ENCODE measurements at regions not wholly inside any gene's neighbourhood (a gene's known extent, or its start where the extent isn't known, plus 50 kb on each side); places are given as distances from the start of the nearest gene placed in this dataset.

GRCh38 chr2:133940134-133940533, 313.7 kb upstream of the MGAT5 start:
- Histone ChIP-seq H3K9ac (ENCODE audit: low read depth in 1 of 3, low read length in 3 of 3) (no peak overlapping the region), H3K27me3 (ENCODE audit: control insufficient read depth in 3 of 3, insufficient read depth in 3 of 3, low read length in 3 of 3) (peaks cover 0 to 13% (median 3%) of the 10 kb centered on the region in 3 donors), H3K4me1 (ENCODE audit: control insufficient read depth in 3 of 3, insufficient read depth in 3 of 3, low read length in 3 of 3) (no peaks in the 10 kb centered on the region), H3K36me3 (ENCODE audit: control insufficient read depth in 3 of 3, insufficient read depth in 3 of 3, low read length in 3 of 3) (no peaks in the 10 kb centered on the region), H3K9me3 (ENCODE audit: control insufficient read depth in 3 of 3, low read length in 3 of 3) (no peaks in the 10 kb centered on the region), H3K4me3 (ENCODE audit: low read length in 3 of 3) (no peak overlapping the region), H3K27ac (ENCODE audit: low read depth, low read length) (no peak overlapping the region)

DNA sequence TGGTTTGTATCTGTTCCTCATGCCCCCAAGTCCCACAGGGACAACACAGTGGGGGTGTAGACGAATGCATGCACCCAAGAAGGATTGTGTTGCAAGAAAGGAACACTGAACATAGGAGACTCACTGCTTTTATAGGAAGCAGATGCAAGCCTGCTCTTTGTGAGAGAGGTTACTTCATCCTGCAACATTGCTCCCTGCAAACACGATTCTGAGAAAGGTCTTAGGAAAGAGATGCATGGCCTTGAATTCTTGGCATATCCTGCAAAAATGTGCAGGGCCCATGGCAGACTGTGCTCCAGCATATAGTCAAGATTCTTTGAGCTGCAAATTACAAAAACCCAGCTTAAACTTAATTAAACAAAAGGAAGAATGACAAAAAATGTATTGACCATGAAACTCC, 312.2 kb upstream of the MGAT5 start:
- H3K9me3 ChIP-seq (ENCODE audit: control insufficient read depth in 3 of 3, low read length in 3 of 3): no peaks in the 10 kb centered on the region
- peaks cover 0 to 13% (median 3%) of the 10 kb centered on the region in 3 donors for H3K27me3 ChIP-seq (ENCODE audit: control insufficient read depth in 3 of 3, insufficient read depth in 3 of 3, low read length in 3 of 3)
- no peaks in the 10 kb centered on the region for H3K4me1 ChIP-seq (ENCODE audit: control insufficient read depth in 3 of 3, insufficient read depth in 3 of 3, low read length in 3 of 3)
- H3K4me3 ChIP-seq (ENCODE audit: low read length in 3 of 3): no peak overlapping the region
- no peak overlapping the region for H3K27ac ChIP-seq (ENCODE audit: low read depth, low read length)
- H3K9ac ChIP-seq (ENCODE audit: low read depth in 1 of 3, low read length in 3 of 3): no peak overlapping the region
- no peaks in the 10 kb centered on the region for H3K36me3 ChIP-seq (ENCODE audit: control insufficient read depth in 3 of 3, insufficient read depth in 3 of 3, low read length in 3 of 3)

DNA sequence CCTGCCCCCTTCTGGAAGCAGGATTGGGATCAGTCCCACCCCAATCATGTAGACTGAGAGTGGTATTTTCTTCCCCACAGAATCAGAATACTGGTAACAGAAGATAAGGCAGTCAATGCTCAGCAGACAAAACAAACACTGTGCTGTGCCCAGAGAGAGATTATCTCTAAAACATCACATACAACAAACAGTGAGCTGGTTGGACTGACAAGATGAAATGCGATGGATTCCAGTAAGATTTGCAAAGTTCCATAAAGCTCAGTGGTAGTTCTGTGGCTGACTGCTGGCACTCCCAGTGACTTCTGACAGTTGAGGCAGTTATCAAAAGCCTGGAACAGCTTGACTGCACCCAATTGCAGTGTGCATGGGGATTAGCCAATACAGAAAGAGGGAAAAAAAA, 311.5 kb upstream of the MGAT5 start:
- no peak overlapping the region for H3K4me3 ChIP-seq (ENCODE audit: low read length in 3 of 3)
- no peak overlapping the region for H3K9ac ChIP-seq (ENCODE audit: low read depth in 1 of 3, low read length in 3 of 3)
- H3K4me1 ChIP-seq (ENCODE audit: control insufficient read depth in 3 of 3, insufficient read depth in 3 of 3, low read length in 3 of 3): no peaks in the 10 kb centered on the region

DNA sequence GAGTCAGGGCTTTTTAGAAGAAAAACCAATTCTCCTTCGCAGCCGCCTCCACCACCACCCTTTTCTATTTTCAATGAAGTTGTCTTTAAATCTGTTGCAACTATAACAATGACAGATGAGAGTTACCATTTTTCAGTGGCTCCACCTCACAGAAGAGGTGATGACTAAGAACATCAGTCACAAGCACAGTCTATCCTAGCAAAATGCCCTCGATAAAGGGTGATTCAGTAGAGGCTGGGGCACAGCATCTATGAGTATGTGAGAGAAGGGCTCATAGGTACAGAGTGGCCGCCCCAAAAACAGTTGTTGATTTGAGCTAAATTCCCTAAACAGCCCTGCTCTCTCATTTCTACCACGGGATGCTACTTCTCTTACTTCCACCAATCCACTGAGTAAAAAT, 310.8 kb upstream of the MGAT5 start:
- no peaks in the 10 kb centered on the region for H3K4me1 ChIP-seq (ENCODE audit: control insufficient read depth in 3 of 3, insufficient read depth in 3 of 3, low read length in 3 of 3)
- no peak overlapping the region for H3K4me3 ChIP-seq (ENCODE audit: low read length in 3 of 3)
- no peak overlapping the region for H3K9ac ChIP-seq (ENCODE audit: low read depth in 1 of 3, low read length in 3 of 3)
- no peaks in the 10 kb centered on the region for H3K36me3 ChIP-seq (ENCODE audit: control insufficient read depth in 3 of 3, insufficient read depth in 3 of 3, low read length in 3 of 3)
- no peak overlapping the region for H3K27ac ChIP-seq (ENCODE audit: low read depth, low read length)
- H3K27me3 ChIP-seq (ENCODE audit: control insufficient read depth in 3 of 3, insufficient read depth in 3 of 3, low read length in 3 of 3): peaks cover 0 to 13% (median 3%) of the 10 kb centered on the region in 3 donors
- H3K9me3 ChIP-seq (ENCODE audit: control insufficient read depth in 3 of 3, low read length in 3 of 3): no peaks in the 10 kb centered on the region

More for the DNA sequence above, 311.5 kb upstream of the MGAT5 start:
- Histone ChIP-seq H3K36me3 (ENCODE audit: control insufficient read depth in 3 of 3, insufficient read depth in 3 of 3, low read length in 3 of 3) (no peaks in the 10 kb centered on the region), H3K27ac (ENCODE audit: low read depth, low read length) (no peak overlapping the region), H3K27me3 (ENCODE audit: control insufficient read depth in 3 of 3, insufficient read depth in 3 of 3, low read length in 3 of 3) (peaks cover 0 to 13% (median 3%) of the 10 kb centered on the region in 3 donors), H3K9me3 (ENCODE audit: control insufficient read depth in 3 of 3, low read length in 3 of 3) (no peaks in the 10 kb centered on the region)

DNA sequence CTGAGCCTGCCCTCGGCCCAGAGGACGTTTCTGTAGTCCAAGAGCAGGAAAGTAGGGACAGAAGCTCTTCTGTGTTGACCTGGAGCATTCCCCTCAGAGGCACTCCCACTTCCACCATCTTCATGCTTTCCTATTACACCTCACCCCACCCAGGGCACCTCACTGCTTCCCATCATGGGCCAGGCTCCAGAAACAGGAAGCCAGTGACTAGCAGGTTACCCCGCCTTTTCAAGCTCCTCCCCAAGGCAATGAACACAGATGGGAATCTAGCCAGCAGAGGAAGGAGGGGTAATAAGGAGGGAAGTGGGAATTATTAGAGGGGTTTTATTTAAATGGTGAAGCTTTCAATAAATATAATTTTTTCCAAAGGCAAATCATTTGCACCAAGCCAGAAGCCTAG, 308.8 kb upstream of the MGAT5 start:
- Histone ChIP-seq H3K36me3 (ENCODE audit: control insufficient read depth in 3 of 3, insufficient read depth in 3 of 3, low read length in 3 of 3) (no peaks in the 10 kb centered on the region), H3K27ac (ENCODE audit: low read depth, low read length) (no peak overlapping the region), H3K9me3 (ENCODE audit: control insufficient read depth in 3 of 3, low read length in 3 of 3) (peaks cover 0 to 1% (median 0%) of the 10 kb centered on the region in 3 donors), H3K27me3 (ENCODE audit: control insufficient read depth in 3 of 3, insufficient read depth in 3 of 3, low read length in 3 of 3) (peaks cover 0 to 13% (median 3%) of the 10 kb centered on the region in 3 donors), H3K9ac (ENCODE audit: low read depth in 1 of 3, low read length in 3 of 3) (no peak overlapping the region), H3K4me1 (ENCODE audit: control insufficient read depth in 3 of 3, insufficient read depth in 3 of 3, low read length in 3 of 3) (no peaks in the 10 kb centered on the region), H3K4me3 (ENCODE audit: low read length in 3 of 3) (no peak overlapping the region)

DNA sequence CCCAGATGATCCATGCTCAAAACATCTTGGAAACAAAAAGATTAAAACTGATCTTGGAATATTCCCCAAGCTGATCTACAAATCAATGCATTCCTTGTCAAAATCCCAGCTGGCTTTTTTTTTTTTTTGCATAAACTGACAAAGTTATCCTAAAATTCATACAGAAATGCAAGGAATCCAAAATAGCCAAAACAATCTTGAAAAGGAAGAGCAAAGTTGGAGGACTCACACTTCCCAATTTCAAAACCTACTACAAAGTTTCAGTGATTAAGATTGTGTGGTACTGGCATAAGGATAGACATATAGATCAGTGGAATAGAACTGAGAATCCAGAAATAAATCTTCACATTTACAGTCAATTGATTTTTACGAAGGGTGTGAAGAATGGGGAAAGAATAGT, 306.8 kb upstream of the MGAT5 start:
- peaks cover 0 to 10% (median 0%) of the 10 kb centered on the region in 3 donors for H3K27me3 ChIP-seq (ENCODE audit: control insufficient read depth in 3 of 3, insufficient read depth in 3 of 3, low read length in 3 of 3)
- H3K4me1 ChIP-seq (ENCODE audit: control insufficient read depth in 3 of 3, insufficient read depth in 3 of 3, low read length in 3 of 3): no peaks in the 10 kb centered on the region

GRCh38 chr2:133948610-133949290, 305.1 kb upstream of the MGAT5 start:
- Histone ChIP-seq H3K9me3 (ENCODE audit: control insufficient read depth in 3 of 3, low read length in 3 of 3) (peaks cover 0 to 1% (median 0%) of the 10 kb centered on the region in 3 donors), H3K9ac (ENCODE audit: low read depth in 1 of 3, low read length in 3 of 3) (no peak overlapping the region), H3K27ac (ENCODE audit: low read depth, low read length) (no peak overlapping the region), H3K4me1 (ENCODE audit: control insufficient read depth in 3 of 3, insufficient read depth in 3 of 3, low read length in 3 of 3) (no peaks in the 10 kb centered on the region), H3K4me3 (ENCODE audit: low read length in 3 of 3) (no peak overlapping the region), H3K27me3 (ENCODE audit: control insufficient read depth in 3 of 3, insufficient read depth in 3 of 3, low read length in 3 of 3) (peaks cover 0 to 7% (median 0%) of the 10 kb centered on the region in 3 donors), H3K36me3 (ENCODE audit: control insufficient read depth in 3 of 3, insufficient read depth in 3 of 3, low read length in 3 of 3) (no peaks in the 10 kb centered on the region)

More for the DNA sequence above, 306.8 kb upstream of the MGAT5 start:
- H3K27ac ChIP-seq (ENCODE audit: low read depth, low read length): no peak overlapping the region
- peaks cover 0 to 1% (median 0%) of the 10 kb centered on the region in 3 donors for H3K9me3 ChIP-seq (ENCODE audit: control insufficient read depth in 3 of 3, low read length in 3 of 3)
- H3K36me3 ChIP-seq (ENCODE audit: control insufficient read depth in 3 of 3, insufficient read depth in 3 of 3, low read length in 3 of 3): no peaks in the 10 kb centered on the region
- H3K4me3 ChIP-seq (ENCODE audit: low read length in 3 of 3): no peak overlapping the region
- no peak overlapping the region for H3K9ac ChIP-seq (ENCODE audit: low read depth in 1 of 3, low read length in 3 of 3)

DNA sequence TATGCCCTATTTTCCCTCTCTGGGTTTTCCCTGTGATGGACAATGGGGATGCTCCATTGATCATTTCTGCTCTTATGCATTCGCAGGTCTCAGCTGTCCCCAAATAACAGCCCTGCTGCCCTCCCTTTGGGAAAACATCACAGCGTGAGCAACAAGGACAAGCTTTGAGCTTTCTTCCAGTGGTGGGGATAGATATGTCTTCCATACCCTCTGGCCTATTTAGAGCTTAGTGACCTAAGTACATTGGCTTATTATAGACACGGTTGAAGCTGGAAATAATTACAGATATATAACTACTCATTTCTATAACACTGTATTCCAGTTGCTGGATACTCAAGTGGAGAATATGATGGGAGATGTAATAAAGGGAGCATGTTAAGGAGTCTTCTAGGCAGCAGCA, 304.3 kb upstream of the MGAT5 start:
- no peaks in the 10 kb centered on the region for H3K4me1 ChIP-seq (ENCODE audit: control insufficient read depth in 3 of 3, insufficient read depth in 3 of 3, low read length in 3 of 3)

GRCh38 chr2:133951209-133951608, 302.7 kb upstream of the MGAT5 start:
- Histone ChIP-seq H3K27me3 (ENCODE audit: control insufficient read depth in 3 of 3, insufficient read depth in 3 of 3, low read length in 3 of 3) (peaks cover 0 to 3% (median 3%) of the 10 kb centered on the region in 3 donors), H3K4me1 (ENCODE audit: control insufficient read depth in 3 of 3, insufficient read depth in 3 of 3, low read length in 3 of 3) (no peaks in the 10 kb centered on the region), H3K4me3 (ENCODE audit: low read length in 3 of 3) (no peak overlapping the region), H3K27ac (ENCODE audit: low read depth, low read length) (no peak overlapping the region), H3K36me3 (ENCODE audit: control insufficient read depth in 3 of 3, insufficient read depth in 3 of 3, low read length in 3 of 3) (no peaks in the 10 kb centered on the region), H3K9me3 (ENCODE audit: control insufficient read depth in 3 of 3, low read length in 3 of 3) (peaks cover 0 to 1% (median 0%) of the 10 kb centered on the region in 3 donors), H3K9ac (ENCODE audit: low read depth in 1 of 3, low read length in 3 of 3) (no peak overlapping the region)

More for the DNA sequence above, 304.3 kb upstream of the MGAT5 start:
- no peak overlapping the region for H3K27ac ChIP-seq (ENCODE audit: low read depth, low read length)
- H3K9ac ChIP-seq (ENCODE audit: low read depth in 1 of 3, low read length in 3 of 3): no peak overlapping the region
- H3K9me3 ChIP-seq (ENCODE audit: control insufficient read depth in 3 of 3, low read length in 3 of 3): peaks cover 0 to 1% (median 0%) of the 10 kb centered on the region in 3 donors
- no peak overlapping the region for H3K4me3 ChIP-seq (ENCODE audit: low read length in 3 of 3)
- H3K27me3 ChIP-seq (ENCODE audit: control insufficient read depth in 3 of 3, insufficient read depth in 3 of 3, low read length in 3 of 3): peaks cover 0 to 1% (median 0%) of the 10 kb centered on the region in 3 donors
- H3K36me3 ChIP-seq (ENCODE audit: control insufficient read depth in 3 of 3, insufficient read depth in 3 of 3, low read length in 3 of 3): no peaks in the 10 kb centered on the region

- peaks cover 0 to 4% (median 3%) of the 10 kb centered on the region in 3 donors for H3K27me3 ChIP-seq (ENCODE audit: control insufficient read depth in 3 of 3, insufficient read depth in 3 of 3, low read length in 3 of 3)
- H3K36me3 ChIP-seq (ENCODE audit: control insufficient read depth in 3 of 3, insufficient read depth in 3 of 3, low read length in 3 of 3): no peaks in the 10 kb centered on the region
- H3K9ac ChIP-seq (ENCODE audit: low read depth in 1 of 3, low read length in 3 of 3): no peak overlapping the region
- peaks cover 0 to 1% (median 0%) of the 10 kb centered on the region in 3 donors for H3K9me3 ChIP-seq (ENCODE audit: control insufficient read depth in 3 of 3, low read length in 3 of 3)
- H3K27ac ChIP-seq (ENCODE audit: low read depth, low read length): no peak overlapping the region
- no peak overlapping the region for H3K4me3 ChIP-seq (ENCODE audit: low read length in 3 of 3)
- H3K4me1 ChIP-seq (ENCODE audit: control insufficient read depth in 3 of 3, insufficient read depth in 3 of 3, low read length in 3 of 3): no peaks in the 10 kb centered on the region
Observed at GRCh38 chr2:133952420-133952819, 301.5 kb upstream of the MGAT5 start.
